HEK293T (cell line): ENCODE measurements at regions not wholly inside any gene's neighbourhood (a gene's known extent, or its start where the extent isn't known, plus 50 kb on each side); places are given as distances from the start of the nearest gene placed in this dataset.

ENCODE experiments used
- ARNT ChIP-seq: fragments of 450-650 bp; IDR thresholded peaks from 2 replicates; pipeline ENCODE4 v1.6.1; 2017; ENCODE audit warnings: mild to moderate bottlenecking
- FOXA1 ChIP-seq: fragments of 450-650 bp; IDR thresholded peaks from 2 replicates; pipeline ENCODE4 v1.6.1; 2016; ENCODE audit warnings: mild to moderate bottlenecking
- FOXK2 ChIP-seq: fragments of 450-650 bp; IDR thresholded peaks from 2 replicates; pipeline ENCODE4 v1.6.1; 2016; ENCODE audit warnings: mild to moderate bottlenecking
- HDGF ChIP-seq: fragments of 450-650 bp; IDR thresholded peaks from 2 replicates; pipeline ENCODE4 v1.6.1; 2017; ENCODE audit warnings: antibody characterized with exemption, borderline replicate concordance
- LEF1 ChIP-seq: fragments of 450-650 bp; IDR thresholded peaks from 2 replicates; pipeline ENCODE4 v1.6.1; 2017; ENCODE audit warnings: mild to moderate bottlenecking, borderline replicate concordance

DNA sequence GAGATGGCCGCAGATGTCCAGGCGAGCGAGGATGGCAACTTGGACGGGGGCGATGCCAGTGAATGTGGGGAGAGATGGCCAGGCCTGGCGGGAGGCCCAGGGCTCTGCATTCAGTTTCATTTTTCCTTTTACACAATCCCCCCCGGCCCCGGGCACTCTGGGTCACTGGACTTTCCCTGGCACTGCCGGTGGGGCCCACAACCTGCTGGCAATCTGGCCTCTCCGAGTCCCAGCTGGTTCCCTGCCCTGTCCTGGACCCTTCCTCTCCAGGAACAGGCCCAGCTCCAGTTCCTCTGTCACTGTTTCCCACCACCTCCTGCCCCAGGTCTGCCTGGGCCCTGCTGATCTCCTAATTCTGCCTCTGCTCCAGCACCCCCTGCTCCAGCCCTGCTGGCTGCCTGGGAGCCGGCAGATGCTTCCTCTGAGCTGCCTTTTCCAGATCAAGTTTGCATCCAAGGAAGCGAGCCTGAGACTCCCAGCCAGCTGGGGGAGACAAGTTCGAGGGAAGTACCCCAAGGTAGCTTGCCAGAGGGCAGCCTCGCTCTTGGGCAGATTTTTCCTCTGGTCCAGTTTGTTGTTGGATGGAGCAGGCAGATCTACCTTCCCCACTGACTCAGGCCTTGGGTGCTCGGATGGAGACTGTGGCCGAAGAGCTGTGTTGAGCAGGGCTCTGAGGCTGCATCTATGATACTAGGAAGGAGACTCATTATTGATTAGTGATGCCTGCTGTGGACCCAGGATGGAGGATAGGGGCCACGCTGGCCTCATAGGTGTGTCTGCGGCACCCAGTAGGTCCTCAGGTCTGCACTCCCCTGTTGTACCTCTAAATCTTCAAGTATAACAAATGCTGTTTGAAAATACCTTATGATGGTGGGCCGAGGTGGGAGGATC is 83.2 kb downstream of the CEBPB start:
- TF ChIP-seq FOXK2 (no peak), HDGF (no peak), LEF1 (no peak), ARNT (no peak), FOXA1 (no peak)
